ENCODE measurements at regions not wholly inside any gene's neighbourhood (a gene's known extent, or its start where the extent isn't known, plus 50 kb on each side); places are given as distances from the start of the nearest gene placed in this dataset.

GRCh38 chr9:27785714-27786100 is 212.4 kb upstream of the C9orf72 start:
- no peak for TF ChIP-seq EZH2 (IDR thresholded peaks at IDR 0.05)
- TF ChIP-seq, protein P1, sequence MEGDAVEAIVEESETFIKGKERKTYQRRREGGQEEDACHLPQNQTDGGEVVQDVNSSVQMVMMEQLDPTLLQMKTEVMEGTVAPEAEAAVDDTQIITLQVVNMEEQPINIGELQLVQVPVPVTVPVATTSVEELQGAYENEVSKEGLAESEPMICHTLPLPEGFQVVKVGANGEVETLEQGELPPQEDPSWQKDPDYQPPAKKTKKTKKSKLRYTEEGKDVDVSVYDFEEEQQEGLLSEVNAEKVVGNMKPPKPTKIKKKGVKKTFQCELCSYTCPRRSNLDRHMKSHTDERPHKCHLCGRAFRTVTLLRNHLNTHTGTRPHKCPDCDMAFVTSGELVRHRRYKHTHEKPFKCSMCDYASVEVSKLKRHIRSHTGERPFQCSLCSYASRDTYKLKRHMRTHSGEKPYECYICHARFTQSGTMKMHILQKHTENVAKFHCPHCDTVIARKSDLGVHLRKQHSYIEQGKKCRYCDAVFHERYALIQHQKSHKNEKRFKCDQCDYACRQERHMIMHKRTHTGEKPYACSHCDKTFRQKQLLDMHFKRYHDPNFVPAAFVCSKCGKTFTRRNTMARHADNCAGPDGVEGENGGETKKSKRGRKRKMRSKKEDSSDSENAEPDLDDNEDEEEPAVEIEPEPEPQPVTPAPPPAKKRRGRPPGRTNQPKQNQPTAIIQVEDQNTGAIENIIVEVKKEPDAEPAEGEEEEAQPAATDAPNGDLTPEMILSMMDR (IDR thresholded peaks at IDR 0.05): no peak
- TF ChIP-seq EZH2phosphoT487 (IDR thresholded peaks at IDR 0.05): no peak
- H3K9me3 Mint-ChIP-seq: peaks cover 45% of the 10 kb centered on the region

DNA sequence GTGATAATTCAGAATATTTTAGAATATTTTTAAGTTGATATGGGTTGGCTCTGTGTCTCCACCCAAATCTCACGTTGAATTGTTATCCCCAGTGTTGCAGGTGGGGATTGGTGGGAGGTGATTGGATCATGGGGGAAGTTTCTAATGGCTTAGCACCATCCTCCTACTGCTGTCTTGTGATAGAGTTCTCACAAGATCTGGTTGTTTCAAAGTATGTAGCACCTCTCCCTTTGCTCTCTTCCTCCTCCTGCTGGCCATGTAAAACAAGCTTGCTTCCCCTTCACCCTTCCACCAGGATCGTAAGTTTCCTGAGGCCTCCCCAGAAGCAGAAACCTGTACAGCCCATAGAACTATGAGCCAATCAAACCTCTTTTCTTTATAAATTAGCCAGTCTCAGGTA is 214.6 kb upstream of the C9orf72 start:
- Histone ChIP-seq H3K27me3 (no peaks in the 10 kb centered on the region), H3K9me3 (ENCODE audit: low read depth) (no peaks in the 10 kb centered on the region), H3K79me2 (ENCODE audit: low read depth) (no peaks in the 10 kb centered on the region), H2AFZ (replicated peaks) (no peak overlapping the region), H3K4me2 (no peak overlapping the region), H4K20me1 (ENCODE audit: low read depth) (no peaks in the 10 kb centered on the region), H3K27ac (no peak overlapping the region), H3F3A (ENCODE audit: low read depth) (no peaks in the 10 kb centered on the region), H3K9ac (no peak overlapping the region), H3K4me1 (no peaks in the 10 kb centered on the region), H3K4me3 (no peak overlapping the region), H3K36me3 (no peaks in the 10 kb centered on the region)
- no peak overlapping the region for H3K27ac Mint-ChIP-seq
- H3K27me3 Mint-ChIP-seq (ENCODE audit: insufficient read depth, low read depth): no peaks in the 10 kb centered on the region
- no peaks in the 10 kb centered on the region for H3K36me3 Mint-ChIP-seq
- no peak overlapping the region for H3K4me3 Mint-ChIP-seq
- no peak for DNase-seq (ENCODE audit: low spot score)
- TF ChIP-seq EZH2phosphoT487 (IDR thresholded peaks at IDR 0.05) (no peak), EZH2 (IDR thresholded peaks at IDR 0.05) (no peak)
- TF ChIP-seq, protein P1 (IDR thresholded peaks at IDR 0.05): peak; percentile 33
- H3K9me3 Mint-ChIP-seq: peaks cover 30% of the 10 kb centered on the region
- H3K4me1 Mint-ChIP-seq: no peaks in the 10 kb centered on the region

More at GRCh38 chr9:27785714-27786100, 212.4 kb upstream of the C9orf72 start:
- Histone ChIP-seq H4K20me1 (ENCODE audit: low read depth) (no peaks in the 10 kb centered on the region), H3K79me2 (ENCODE audit: low read depth) (no peaks in the 10 kb centered on the region), H2AFZ (replicated peaks) (no peak overlapping the region), H3K36me3 (no peaks in the 10 kb centered on the region), H3K27ac (no peak overlapping the region), H3K4me2 (no peak overlapping the region), H3K27me3 (no peaks in the 10 kb centered on the region), H3K4me3 (no peak overlapping the region), H3K4me1 (no peaks in the 10 kb centered on the region), H3F3A (ENCODE audit: low read depth) (no peaks in the 10 kb centered on the region), H3K9ac (no peak overlapping the region), H3K9me3 (ENCODE audit: low read depth) (no peaks in the 10 kb centered on the region)
- Mint-ChIP-seq H3K27ac (no peak overlapping the region), H3K36me3 (no peaks in the 10 kb centered on the region), H3K27me3 (ENCODE audit: insufficient read depth, low read depth) (no peaks in the 10 kb centered on the region), H3K4me3 (no peak overlapping the region), H3K4me1 (no peaks in the 10 kb centered on the region)
- no peak for DNase-seq (ENCODE audit: low spot score)

DNA sequence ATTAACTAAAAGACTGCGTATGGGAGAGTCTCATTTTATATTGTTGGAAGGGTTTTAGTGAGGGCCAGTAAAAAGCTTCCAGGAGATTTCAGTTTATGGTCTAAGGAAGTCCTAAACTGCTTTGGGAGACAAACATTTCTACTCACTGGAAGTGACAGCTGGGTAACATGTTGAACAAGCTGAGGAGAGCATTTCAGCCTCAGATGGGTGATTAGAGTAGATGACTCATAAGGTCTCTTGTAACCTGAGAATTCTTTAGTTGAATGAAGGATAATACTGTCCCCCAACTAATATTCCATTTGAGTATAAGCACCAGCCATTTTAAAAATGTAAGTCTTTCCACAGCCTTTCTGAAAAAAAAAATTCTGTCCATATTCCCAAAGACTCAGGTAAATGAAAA is 218.0 kb upstream of the C9orf72 start:
- no peak overlapping the region for H2AFZ ChIP-seq (replicated peaks)
- no peaks in the 10 kb centered on the region for H4K20me1 ChIP-seq (ENCODE audit: low read depth)
- H3K27me3 ChIP-seq: no peaks in the 10 kb centered on the region
- H3K27ac ChIP-seq: no peak overlapping the region
- H3K9me3 ChIP-seq (ENCODE audit: low read depth): no peaks in the 10 kb centered on the region
- Mint-ChIP-seq H3K36me3 (no peaks in the 10 kb centered on the region), H3K4me1 (no peaks in the 10 kb centered on the region), H3K4me3 (no peak overlapping the region), H3K27me3 (ENCODE audit: insufficient read depth, low read depth) (no peaks in the 10 kb centered on the region), H3K9me3 (peaks cover 33% of the 10 kb centered on the region), H3K27ac (no peak overlapping the region)
- no peak overlapping the region for H3K9ac ChIP-seq
- no peak for DNase-seq (ENCODE audit: low spot score)
- no peaks in the 10 kb centered on the region for H3K4me1 ChIP-seq
- H3F3A ChIP-seq (ENCODE audit: low read depth): no peaks in the 10 kb centered on the region
- H3K4me2 ChIP-seq: no peak overlapping the region
- H3K36me3 ChIP-seq: no peaks in the 10 kb centered on the region
- H3K79me2 ChIP-seq (ENCODE audit: low read depth): no peaks in the 10 kb centered on the region
- no peak overlapping the region for H3K4me3 ChIP-seq
- TF ChIP-seq EZH2 (IDR thresholded peaks at IDR 0.05) (no peak), EZH2phosphoT487 (IDR thresholded peaks at IDR 0.05) (no peak)
- TF ChIP-seq, protein P1 (IDR thresholded peaks at IDR 0.05): no peak

Measured in neural progenitor cell (in vitro differentiated cells).